Breast epithelium (tissue), 3 donors: ENCODE measurements at regions not wholly inside any gene's neighbourhood (a gene's known extent, or its start where the extent isn't known, plus 50 kb on each side); places are given as distances from the start of the nearest gene placed in this dataset.

Experiments used
- POLR2A ChIP-seq: fragments of 450-650 bp; IDR thresholded peaks from one replicate; pipeline ENCODE4 v1.6.1; 2016; ENCODE audit warnings: antibody characterized with exemption, mild to moderate bottlenecking, moderate library complexity
- POLR2AphosphoS5 ChIP-seq, 3 donors: sonication (generic); formaldehyde crosslinking; IDR thresholded peaks; one replicate each; pipeline ENCODE4 v1.6.1; 2017; ENCODE audit warnings: antibody characterized with exemption in 3 of 3
- TF ChIP-seq, protein P1 (sequence below), 3 donors: fragments of 450-650 bp; IDR thresholded peaks; one replicate each; pipeline ENCODE4 v1.5.1; 2016 to 2017; ENCODE audit warnings: antibody characterized with exemption in 3 of 3, mild to moderate bottlenecking in 3 of 3, moderate library complexity in 3 of 3

DNA sequence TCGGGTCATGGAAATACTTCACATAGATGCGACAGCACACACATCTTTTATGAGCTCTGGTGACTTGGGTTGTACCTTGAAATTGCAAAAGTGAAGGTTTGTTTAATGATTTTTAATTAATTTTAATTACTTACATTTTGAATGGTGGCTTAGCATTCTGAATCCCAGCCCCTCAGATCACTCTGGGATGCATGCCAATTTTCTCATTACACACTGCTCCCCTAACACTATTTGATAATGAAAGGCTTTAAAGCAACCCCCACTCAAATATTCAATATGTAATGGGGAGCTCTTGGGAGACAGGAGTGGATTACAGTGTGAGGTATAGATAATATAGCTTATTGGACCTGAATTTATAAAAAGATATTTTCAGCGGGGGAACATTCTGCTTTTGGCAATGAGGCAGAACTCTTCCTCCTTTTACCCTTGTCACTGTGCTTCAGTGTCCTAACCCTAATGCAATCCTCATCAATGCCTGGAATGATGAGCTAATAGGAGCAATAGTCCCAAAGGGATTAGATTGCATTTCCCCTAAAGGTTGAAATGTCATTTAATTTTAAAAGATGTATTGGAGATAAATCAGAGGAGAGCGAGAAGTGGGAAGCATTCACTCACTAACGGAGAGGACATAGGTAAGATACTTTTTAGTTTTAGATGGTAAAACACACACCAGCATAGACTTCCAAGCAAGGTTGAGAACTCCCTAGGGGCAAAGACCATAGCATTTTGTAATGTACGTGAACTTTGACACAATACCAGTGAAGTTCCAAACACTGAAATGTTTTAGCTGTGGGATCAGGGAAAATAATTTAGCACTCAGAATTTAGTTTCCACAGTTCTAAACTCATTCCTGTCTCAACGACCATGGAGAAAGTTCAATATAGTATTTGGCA lies 384.1 kb upstream of the PLXNA2 start:
- TF ChIP-seq, protein P1, sequence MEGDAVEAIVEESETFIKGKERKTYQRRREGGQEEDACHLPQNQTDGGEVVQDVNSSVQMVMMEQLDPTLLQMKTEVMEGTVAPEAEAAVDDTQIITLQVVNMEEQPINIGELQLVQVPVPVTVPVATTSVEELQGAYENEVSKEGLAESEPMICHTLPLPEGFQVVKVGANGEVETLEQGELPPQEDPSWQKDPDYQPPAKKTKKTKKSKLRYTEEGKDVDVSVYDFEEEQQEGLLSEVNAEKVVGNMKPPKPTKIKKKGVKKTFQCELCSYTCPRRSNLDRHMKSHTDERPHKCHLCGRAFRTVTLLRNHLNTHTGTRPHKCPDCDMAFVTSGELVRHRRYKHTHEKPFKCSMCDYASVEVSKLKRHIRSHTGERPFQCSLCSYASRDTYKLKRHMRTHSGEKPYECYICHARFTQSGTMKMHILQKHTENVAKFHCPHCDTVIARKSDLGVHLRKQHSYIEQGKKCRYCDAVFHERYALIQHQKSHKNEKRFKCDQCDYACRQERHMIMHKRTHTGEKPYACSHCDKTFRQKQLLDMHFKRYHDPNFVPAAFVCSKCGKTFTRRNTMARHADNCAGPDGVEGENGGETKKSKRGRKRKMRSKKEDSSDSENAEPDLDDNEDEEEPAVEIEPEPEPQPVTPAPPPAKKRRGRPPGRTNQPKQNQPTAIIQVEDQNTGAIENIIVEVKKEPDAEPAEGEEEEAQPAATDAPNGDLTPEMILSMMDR (IDR thresholded peaks at IDR 0.05) = no peak
- no peak for TF ChIP-seq POLR2A
- no peak for TF ChIP-seq POLR2AphosphoS5 (IDR thresholded peaks at IDR 0.05)
